ENCODE measurements at regions not wholly inside any gene's neighbourhood (a gene's known extent, or its start where the extent isn't known, plus 50 kb on each side); places are given as distances from the start of the nearest gene placed in this dataset.

- CTCF ChIA-PET, result no interaction called here
- H3K27me3 ChIP-seq (ENCODE audit: insufficient read depth, low read length), result no peaks in the 10 kb centered on the region
- no peak overlapping the region for H3K4me3 ChIP-seq (replicated peaks in 1 of 2; ENCODE audit: low read depth in 1 of 2, low read length in 2 of 2)
- TF ChIP-seq ATF3 (IDR thresholded peaks at IDR 0.05), result no peak
- no peak for TF ChIP-seq MAX (IDR thresholded peaks at IDR 0.05)
- TF ChIP-seq ZNF274 (IDR thresholded peaks at IDR 0.05; ENCODE audit: low read depth, low read length), result no peak
- no peak for TF ChIP-seq CBX3 (IDR thresholded peaks at IDR 0.05; ENCODE audit: low read depth)
- no peak for TF ChIP-seq EZH2phosphoT487 (IDR thresholded peaks at IDR 0.05; ENCODE audit: borderline replicate concordance)
- TF ChIP-seq REST (IDR thresholded peaks at IDR 0.05; ENCODE audit: low read depth), result no peak
- TF ChIP-seq RAD21 (IDR thresholded peaks at IDR 0.05; ENCODE audit: low read depth), result no peak
- no peaks in the 10 kb centered on the region for H3K79me2 ChIP-seq (ENCODE audit: insufficient read depth, low read length)
- POLR2A ChIA-PET, result no interaction called here
- H3K9ac ChIP-seq (ENCODE audit: low read length), result no peak overlapping the region
- H3K27ac ChIP-seq (ENCODE audit: low read depth, low read length), result no peak overlapping the region
- H3K36me3 ChIP-seq (ENCODE audit: control insufficient read depth in 1 of 2, insufficient read depth in 2 of 2, low read length in 2 of 2), result no peaks in the 10 kb centered on the region
- H3K4me2 ChIP-seq (ENCODE audit: low read length), result no peak overlapping the region
- no peaks in the 10 kb centered on the region for H3K9me2 ChIP-seq (ENCODE audit: insufficient read depth)
- no peaks in the 10 kb centered on the region for H4K20me1 ChIP-seq (ENCODE audit: insufficient read depth)
- H2AFZ ChIP-seq (ENCODE audit: low read depth, low read length, poor library complexity, severe bottlenecking), result no peak overlapping the region
- intact Hi-C loops (cut with micrococcal nuclease), result no loop called here
- no peaks in the 10 kb centered on the region for H3K4me1 ChIP-seq (ENCODE audit: control insufficient read depth in 1 of 2, insufficient read depth in 2 of 2, low read length in 2 of 2)
- ATAC-seq, result no peak
- no TSS peak for BruUV-seq (replicated peaks)
- peaks cover 7 to 16% of the 10 kb centered on the region in 2 experiments; a peak in 2 of 4 replicates for H3K9me3 ChIP-seq (ENCODE audit: control insufficient read depth in 1 of 2, insufficient read depth in 1 of 2, low read depth in 1 of 2, low read length in 2 of 2)
- RAD21 ChIA-PET (ENCODE audit: low non-redundant PET in 1 of 2, low total read pairs in 2 of 2, uncharacterized antibody in 2 of 2, unreplicated experiment in 2 of 2), result no interaction called here
- no peak for DNase-seq (ENCODE audit: low read depth, low spot score)
Observed at GRCh38 chr12:24306001-24306400, 356.5 kb upstream of the SOX5 start.

All from HCT116 (cell line).